HT1080 (cell line): ENCODE measurements at regions not wholly inside any gene's neighbourhood (a gene's known extent, or its start where the extent isn't known, plus 50 kb on each side); places are given as distances from the start of the nearest gene placed in this dataset.

Experiments
- DNase-seq: peaks from one replicate; pipeline ENCODE4 v3.0.0-alpha.2; 2015; ENCODE audit warnings: low read depth

GRCh38 chr1:106049595-106049994, 1006.9 kb upstream of the PRMT6 start:
- peak; percentile 48 for DNase-seq

GRCh38 chr1:106055855-106056254, 1000.6 kb upstream of the PRMT6 start:
- peak; percentile 0 for DNase-seq

- DNase-seq: peak; percentile 3
Measured at GRCh38 chr1:106061586-106062495, 994.6 kb upstream of the PRMT6 start.

- no peak for DNase-seq
Measured at GRCh38 chr1:106063510-106063909, 993.0 kb upstream of the PRMT6 start.

- DNase-seq: no peak
Measured at GRCh38 chr1:106072909-106073600, 983.4 kb upstream of the PRMT6 start.

GRCh38 chr1:106080608-106081325, 975.7 kb upstream of the PRMT6 start:
- DNase-seq: no peak

- no peak for DNase-seq
Measured at GRCh38 chr1:106111044-106111443, 945.4 kb upstream of the PRMT6 start.

GRCh38 chr1:106113851-106114250, 942.6 kb upstream of the PRMT6 start:
- DNase-seq: no peak

GRCh38 chr1:106120789-106121188, 935.7 kb upstream of the PRMT6 start:
- no peak for DNase-seq

- DNase-seq: no peak
Measured at GRCh38 chr1:106121728-106122127, 934.7 kb upstream of the PRMT6 start.

- DNase-seq: no peak
Measured at GRCh38 chr1:106134561-106134960, 921.9 kb upstream of the PRMT6 start.

- no peak for DNase-seq
Measured at GRCh38 chr1:106173101-106173500, 883.4 kb upstream of the PRMT6 start.

GRCh38 chr1:106178791-106179190, 877.7 kb upstream of the PRMT6 start:
- no peak for DNase-seq

- no peak for DNase-seq
Measured at GRCh38 chr1:106181866-106182265, 874.6 kb upstream of the PRMT6 start.

- DNase-seq: no peak
Measured at GRCh38 chr1:106185089-106185488, 871.4 kb upstream of the PRMT6 start.

GRCh38 chr1:106189780-106190179, 866.7 kb upstream of the PRMT6 start:
- no peak for DNase-seq

GRCh38 chr1:106194206-106194605, 862.3 kb upstream of the PRMT6 start:
- DNase-seq: no peak

GRCh38 chr1:106200711-106201110, 855.8 kb upstream of the PRMT6 start:
- DNase-seq: no peak

GRCh38 chr1:106207185-106207584, 849.3 kb upstream of the PRMT6 start:
- no peak for DNase-seq

GRCh38 chr1:106217765-106218164, 838.7 kb upstream of the PRMT6 start:
- no peak for DNase-seq

GRCh38 chr1:106222403-106222802, 834.1 kb upstream of the PRMT6 start:
- peak; percentile 74 for DNase-seq

GRCh38 chr1:106223213-106223612, 833.3 kb upstream of the PRMT6 start:
- DNase-seq: no peak
